ENCODE measurements at regions not wholly inside any gene's neighbourhood (a gene's known extent, or its start where the extent isn't known, plus 50 kb on each side); places are given as distances from the start of the nearest gene placed in this dataset.

DNA sequence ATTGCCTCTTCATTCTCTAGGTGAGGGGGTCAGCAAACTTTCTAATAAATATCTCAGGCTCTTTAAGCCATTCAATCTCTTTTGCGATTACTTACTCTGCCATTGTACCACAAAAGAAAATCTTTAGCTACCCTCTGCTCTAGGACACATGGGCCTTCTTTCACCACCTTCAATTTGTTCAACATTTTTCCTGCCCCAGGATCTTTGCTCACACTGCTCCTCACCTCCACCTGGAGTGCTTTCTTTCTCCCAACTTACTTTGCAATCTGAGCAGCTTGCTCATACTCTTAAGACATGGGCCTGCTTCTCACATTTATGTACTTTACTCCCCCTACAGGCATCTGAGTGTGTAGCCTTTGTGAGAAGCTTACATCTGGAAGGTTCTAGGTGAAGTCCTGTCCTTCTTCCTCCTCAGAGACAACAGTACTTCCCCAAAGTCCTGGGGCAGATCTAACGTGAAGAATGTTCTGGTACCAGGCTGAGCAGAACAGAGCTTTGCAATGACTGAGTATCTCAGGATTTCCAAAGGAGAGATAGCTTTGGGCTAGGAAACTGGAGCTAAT, 55.0 kb upstream of the PRDM5 start:
- peak; percentile 95 for ATAC-seq
- TF ChIP-seq, protein P1, sequence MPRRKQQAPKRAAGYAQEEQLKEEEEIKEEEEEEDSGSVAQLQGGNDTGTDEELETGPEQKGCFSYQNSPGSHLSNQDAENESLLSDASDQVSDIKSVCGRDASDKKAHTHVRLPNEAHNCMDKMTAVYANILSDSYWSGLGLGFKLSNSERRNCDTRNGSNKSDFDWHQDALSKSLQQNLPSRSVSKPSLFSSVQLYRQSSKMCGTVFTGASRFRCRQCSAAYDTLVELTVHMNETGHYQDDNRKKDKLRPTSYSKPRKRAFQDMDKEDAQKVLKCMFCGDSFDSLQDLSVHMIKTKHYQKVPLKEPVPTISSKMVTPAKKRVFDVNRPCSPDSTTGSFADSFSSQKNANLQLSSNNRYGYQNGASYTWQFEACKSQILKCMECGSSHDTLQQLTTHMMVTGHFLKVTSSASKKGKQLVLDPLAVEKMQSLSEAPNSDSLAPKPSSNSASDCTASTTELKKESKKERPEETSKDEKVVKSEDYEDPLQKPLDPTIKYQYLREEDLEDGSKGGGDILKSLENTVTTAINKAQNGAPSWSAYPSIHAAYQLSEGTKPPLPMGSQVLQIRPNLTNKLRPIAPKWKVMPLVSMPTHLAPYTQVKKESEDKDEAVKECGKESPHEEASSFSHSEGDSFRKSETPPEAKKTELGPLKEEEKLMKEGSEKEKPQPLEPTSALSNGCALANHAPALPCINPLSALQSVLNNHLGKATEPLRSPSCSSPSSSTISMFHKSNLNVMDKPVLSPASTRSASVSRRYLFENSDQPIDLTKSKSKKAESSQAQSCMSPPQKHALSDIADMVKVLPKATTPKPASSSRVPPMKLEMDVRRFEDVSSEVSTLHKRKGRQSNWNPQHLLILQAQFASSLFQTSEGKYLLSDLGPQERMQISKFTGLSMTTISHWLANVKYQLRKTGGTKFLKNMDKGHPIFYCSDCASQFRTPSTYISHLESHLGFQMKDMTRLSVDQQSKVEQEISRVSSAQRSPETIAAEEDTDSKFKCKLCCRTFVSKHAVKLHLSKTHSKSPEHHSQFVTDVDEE (CRISPR knock-in tag; IDR thresholded peaks at IDR 0.05), result no peak
- TF ChIP-seq PPARA (CRISPR knock-in tag; IDR thresholded peaks at IDR 0.05; ENCODE audit: borderline replicate concordance) (no peak), PATZ1 (CRISPR knock-in tag; IDR thresholded peaks at IDR 0.05; ENCODE audit: borderline replicate concordance) (no peak), ZNF70 (CRISPR knock-in tag; IDR thresholded peaks at IDR 0.05) (no peak)

- no peak for ATAC-seq
- TF ChIP-seq CSRNP3 (CRISPR knock-in tag; IDR thresholded peaks at IDR 0.05) (no peak), ZNF8 (CRISPR knock-in tag; IDR thresholded peaks at IDR 0.05) (no peak), RARB (CRISPR knock-in tag; IDR thresholded peaks at IDR 0.05) (no peak)
These were observed 50.7 kb upstream of the PRDM5 start for GRCh38 chr4:120973207-120973606.

Data from SK-N-SH treated with all-trans-retinoic acid at 6 μM for 48 hours (cell line).